HepG2 (cell line): ENCODE measurements at regions not wholly inside any gene's neighbourhood (a gene's known extent, or its start where the extent isn't known, plus 50 kb on each side); places are given as distances from the start of the nearest gene placed in this dataset.

Source experiments
- REL ChIP-seq: sonication (generic); formaldehyde crosslinking; conservative IDR thresholded peaks from 2 replicates; pipeline ENCODE4 v1.8.0; 2022; ENCODE audit warnings: mild to moderate bottlenecking, missing genetic modification reagents, moderate library complexity
- THAP9 ChIP-seq: sonication (generic); formaldehyde crosslinking; IDR thresholded peaks from 2 replicates; pipeline ENCODE4; 2020; ENCODE audit warnings: missing genetic modification reagents, mild to moderate bottlenecking, borderline replicate concordance
- ZBTB2 ChIP-seq: sonication (generic); formaldehyde crosslinking; IDR thresholded peaks from 2 replicates; pipeline ENCODE4 v1.8.0; 2022; ENCODE audit warnings: low read depth, missing genetic modification reagents
- ZNF589 ChIP-seq: sonication (generic); formaldehyde crosslinking; conservative IDR thresholded peaks from 2 replicates; pipeline ENCODE4 v1.8.0; 2022; ENCODE audit warnings: mild to moderate bottlenecking, moderate library complexity, missing genetic modification reagents
- TF ChIP-seq, protein P1 (sequence below): sonication (generic); IDR thresholded peaks from 2 replicates; pipeline ENCODE4 v1.6.1; 2016; ENCODE audit warnings: low read depth, borderline replicate concordance
- TF ChIP-seq, protein P2 (sequence below), 2 experiments: sonication (generic) in 1 of 2; formaldehyde crosslinking in 1 of 2; IDR thresholded peaks; 2 replicates each; pipeline versions ENCODE4 v1.4.0 to v1.6.1; 2016 to 2020; ENCODE audit warnings: borderline replicate concordance in 1 of 2, low read depth in 1 of 2, mild to moderate bottlenecking in 1 of 2, missing genetic modification reagents in 1 of 2

DNA sequence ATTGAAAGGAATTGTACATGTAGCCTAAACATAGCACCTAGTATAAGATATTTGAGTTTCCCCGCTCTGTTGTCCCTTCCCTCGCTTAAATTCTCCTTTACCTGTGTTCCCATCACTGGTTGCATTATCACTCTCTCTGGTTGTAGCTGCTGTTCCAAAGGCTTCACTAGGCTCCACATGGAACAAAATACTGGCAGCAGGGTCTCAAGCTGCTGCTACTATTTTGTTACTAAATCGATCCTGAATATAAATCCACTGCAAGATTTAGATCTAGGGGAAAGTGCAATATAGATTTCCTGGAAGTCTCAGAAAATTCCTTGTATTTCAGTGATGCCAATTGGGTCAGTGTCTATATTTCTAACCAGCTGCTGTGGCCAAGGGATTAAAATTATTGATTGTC is 443.5 kb downstream of the SATB2 start (continued):
- TF ChIP-seq ZBTB2 (no peak), ZNF589 (CRISPR knock-in tag) (no peak), THAP9 (no peak), REL (CRISPR knock-in tag) (no peak)
- TF ChIP-seq, protein P1, sequence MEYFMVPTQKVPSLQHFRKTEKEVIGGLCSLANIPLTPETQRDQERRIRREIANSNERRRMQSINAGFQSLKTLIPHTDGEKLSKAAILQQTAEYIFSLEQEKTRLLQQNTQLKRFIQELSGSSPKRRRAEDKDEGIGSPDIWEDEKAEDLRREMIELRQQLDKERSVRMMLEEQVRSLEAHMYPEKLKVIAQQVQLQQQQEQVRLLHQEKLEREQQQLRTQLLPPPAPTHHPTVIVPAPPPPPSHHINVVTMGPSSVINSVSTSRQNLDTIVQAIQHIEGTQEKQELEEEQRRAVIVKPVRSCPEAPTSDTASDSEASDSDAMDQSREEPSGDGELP, result no peak
- TF ChIP-seq, protein P2, sequence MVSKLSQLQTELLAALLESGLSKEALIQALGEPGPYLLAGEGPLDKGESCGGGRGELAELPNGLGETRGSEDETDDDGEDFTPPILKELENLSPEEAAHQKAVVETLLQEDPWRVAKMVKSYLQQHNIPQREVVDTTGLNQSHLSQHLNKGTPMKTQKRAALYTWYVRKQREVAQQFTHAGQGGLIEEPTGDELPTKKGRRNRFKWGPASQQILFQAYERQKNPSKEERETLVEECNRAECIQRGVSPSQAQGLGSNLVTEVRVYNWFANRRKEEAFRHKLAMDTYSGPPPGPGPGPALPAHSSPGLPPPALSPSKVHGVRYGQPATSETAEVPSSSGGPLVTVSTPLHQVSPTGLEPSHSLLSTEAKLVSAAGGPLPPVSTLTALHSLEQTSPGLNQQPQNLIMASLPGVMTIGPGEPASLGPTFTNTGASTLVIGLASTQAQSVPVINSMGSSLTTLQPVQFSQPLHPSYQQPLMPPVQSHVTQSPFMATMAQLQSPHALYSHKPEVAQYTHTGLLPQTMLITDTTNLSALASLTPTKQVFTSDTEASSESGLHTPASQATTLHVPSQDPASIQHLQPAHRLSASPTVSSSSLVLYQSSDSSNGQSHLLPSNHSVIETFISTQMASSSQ (IDR thresholded peaks at IDR 0.05; ENCODE audit: low read depth), result no peak
- TF ChIP-seq, protein P2 (CRISPR knock-in tag; IDR thresholded peaks at IDR 0.05; ENCODE audit: borderline replicate concordance), result no peak
- TF ChIP-seq, all 625 proteins: peak for 0
